ENCODE measurements at regions not wholly inside any gene's neighbourhood (a gene's known extent, or its start where the extent isn't known, plus 50 kb on each side); places are given as distances from the start of the nearest gene placed in this dataset.

DNA sequence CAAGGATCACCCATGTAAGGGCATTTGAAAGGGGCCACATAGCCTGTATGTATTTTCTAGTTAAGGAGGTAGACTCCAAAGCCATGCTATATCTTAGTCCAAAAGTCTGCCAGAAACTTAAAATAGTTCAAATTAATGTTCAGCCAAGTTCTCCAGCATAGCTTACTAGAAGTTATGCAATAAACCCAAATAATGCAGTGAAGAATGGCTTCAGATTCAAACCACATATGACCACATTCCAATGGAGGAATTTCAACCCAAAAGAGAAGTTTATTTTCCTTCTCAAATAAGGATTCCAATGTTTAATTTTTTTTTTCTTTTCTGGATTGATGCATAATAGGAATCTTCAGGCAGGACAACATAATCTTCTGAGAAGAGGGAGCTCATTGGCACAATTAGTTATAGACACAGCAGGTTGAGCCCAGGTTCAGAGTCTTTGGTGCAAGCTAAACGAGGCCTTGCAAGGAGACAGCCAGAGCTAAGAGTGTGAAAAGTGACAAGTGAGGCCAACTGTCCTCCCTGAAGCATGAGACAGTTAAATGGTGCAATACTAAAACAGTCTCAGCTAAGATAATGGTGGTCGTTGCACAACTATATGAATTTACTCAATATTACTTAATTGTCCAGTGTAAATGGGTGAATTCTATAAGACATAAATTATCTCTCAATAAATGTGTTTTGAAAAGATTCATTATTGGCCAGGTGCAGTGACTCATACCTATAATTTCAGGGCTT lies 598.8 kb upstream of the CDH4 start:
- Histone ChIP-seq H3K4me1 (no peaks in the 10 kb centered on the region), H3K4me3 (no peak overlapping the region), H3K36me3 (no peaks in the 10 kb centered on the region), H3K27me3 (peaks cover 15% of the 10 kb centered on the region), H3K9me3 (replicated peaks) (no peaks in the 10 kb centered on the region; the same call in 1 of the 2 replicates), H3K27ac (no peak overlapping the region)
- DNase-seq = no peak

DNA sequence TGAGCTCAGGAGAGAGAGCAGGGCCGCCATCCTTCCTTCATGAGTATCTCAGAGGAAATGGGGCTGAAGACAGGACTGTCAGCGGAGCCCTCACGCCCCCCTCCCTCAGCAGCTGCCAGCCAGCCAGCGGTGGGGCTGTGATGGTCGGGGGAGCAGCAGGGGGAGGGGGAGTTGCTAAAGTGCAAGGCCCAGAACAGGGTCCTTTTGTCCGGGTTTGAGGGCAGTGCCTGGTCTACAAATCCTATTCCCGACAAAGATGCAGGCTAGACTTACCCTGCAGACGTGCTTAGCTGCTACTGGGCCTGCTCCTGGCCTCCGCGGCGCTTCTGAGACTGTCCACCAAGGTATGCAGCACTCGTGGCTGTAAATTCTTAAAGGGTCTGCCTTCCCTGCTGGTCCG lies 593.4 kb upstream of the CDH4 start:
- H3K9me3 ChIP-seq (replicated peaks) = no peaks in the 10 kb centered on the region; the same call in 1 of the 2 replicates
- H3K36me3 ChIP-seq = no peaks in the 10 kb centered on the region
- no peak for DNase-seq

DNA sequence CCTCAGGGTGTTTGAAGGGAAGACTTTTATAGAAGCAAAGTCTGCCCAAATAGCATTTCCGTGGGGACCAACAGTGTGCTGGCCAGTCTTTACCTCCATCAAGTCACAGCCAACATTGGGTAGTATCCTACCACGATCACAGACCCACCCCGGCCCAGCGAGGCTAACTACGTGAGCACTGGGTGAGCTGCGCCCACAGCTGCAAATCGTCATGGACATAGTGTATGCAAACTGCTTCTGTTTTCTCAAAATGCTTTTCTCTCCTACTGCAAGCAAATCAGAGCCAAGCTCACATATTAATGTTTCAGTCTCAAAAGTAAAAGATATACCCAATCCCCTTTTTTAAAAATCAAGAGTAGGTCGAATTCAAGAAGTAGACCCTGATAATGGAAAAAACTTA lies 592.8 kb upstream of the CDH4 start:
- H3K9me3 ChIP-seq (replicated peaks) = no peaks in the 10 kb centered on the region; the same call in 1 of the 2 replicates
- H3K36me3 ChIP-seq = no peaks in the 10 kb centered on the region
- no peak for DNase-seq
- no peak overlapping the region for H3K27ac ChIP-seq
- H3K27me3 ChIP-seq = peaks cover 50% of the 10 kb centered on the region
- no peak overlapping the region for H3K4me3 ChIP-seq
- H3K4me1 ChIP-seq = no peaks in the 10 kb centered on the region

More for the DNA sequence above, 593.4 kb upstream of the CDH4 start:
- no peak overlapping the region for H3K4me3 ChIP-seq
- H3K27ac ChIP-seq = no peak overlapping the region
- no peaks in the 10 kb centered on the region for H3K4me1 ChIP-seq
- peaks cover 50% of the 10 kb centered on the region for H3K27me3 ChIP-seq

DNA sequence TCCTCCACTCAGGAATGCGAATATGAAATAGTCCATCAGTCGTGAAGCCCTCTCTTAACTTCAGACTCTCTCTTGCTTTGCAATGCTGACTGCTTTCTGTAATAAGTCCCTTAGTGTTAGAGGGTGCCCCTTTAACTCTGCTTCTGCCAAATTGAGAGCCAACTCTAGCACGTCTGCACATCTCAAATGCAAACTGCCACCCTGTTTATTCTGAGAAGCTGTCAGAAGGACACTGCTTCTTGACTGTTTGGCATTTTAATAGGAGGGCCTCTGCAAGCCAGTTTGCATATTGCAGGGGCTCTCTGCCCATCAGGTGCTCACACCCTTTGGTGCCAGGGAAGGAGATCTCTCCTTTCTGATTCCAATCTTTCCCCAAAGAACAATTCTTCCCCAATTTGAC lies 589.8 kb upstream of the CDH4 start:
- Histone ChIP-seq H3K4me3 (no peak overlapping the region), H3K9me3 (replicated peaks) (no peaks in the 10 kb centered on the region), H3K27me3 (peaks cover 47% of the 10 kb centered on the region), H3K36me3 (no peaks in the 10 kb centered on the region), H3K27ac (no peak overlapping the region), H3K4me1 (no peaks in the 10 kb centered on the region)
- no peak for DNase-seq

DNA sequence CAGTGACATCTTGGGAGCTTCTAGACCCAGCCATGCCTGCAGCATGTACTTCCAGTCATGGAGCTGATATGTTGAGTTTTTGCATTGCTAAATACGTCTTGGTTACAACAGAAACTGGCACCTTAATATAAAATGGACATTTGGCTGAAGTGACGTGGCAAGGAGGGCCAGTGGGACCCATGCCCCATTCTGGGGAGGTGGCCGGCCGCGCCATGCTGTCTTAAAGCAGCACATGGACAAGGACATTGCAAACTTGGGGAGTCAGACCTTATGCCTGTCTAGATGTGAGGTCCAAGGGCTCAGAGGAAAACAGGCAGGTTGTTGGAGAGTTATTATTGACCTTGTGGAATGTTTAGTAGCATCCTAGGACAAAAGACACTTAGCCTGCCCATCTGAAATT lies 588.0 kb upstream of the CDH4 start:
- Histone ChIP-seq H3K4me1 (no peaks in the 10 kb centered on the region; the same call in 1 of the 2 replicates), H3K27ac (no peak overlapping the region), H3K27me3 (peaks cover 34% of the 10 kb centered on the region), H3K9me3 (replicated peaks) (no peaks in the 10 kb centered on the region), H3K4me3 (no peak overlapping the region), H3K36me3 (no peaks in the 10 kb centered on the region)
- no peak for DNase-seq

DNA sequence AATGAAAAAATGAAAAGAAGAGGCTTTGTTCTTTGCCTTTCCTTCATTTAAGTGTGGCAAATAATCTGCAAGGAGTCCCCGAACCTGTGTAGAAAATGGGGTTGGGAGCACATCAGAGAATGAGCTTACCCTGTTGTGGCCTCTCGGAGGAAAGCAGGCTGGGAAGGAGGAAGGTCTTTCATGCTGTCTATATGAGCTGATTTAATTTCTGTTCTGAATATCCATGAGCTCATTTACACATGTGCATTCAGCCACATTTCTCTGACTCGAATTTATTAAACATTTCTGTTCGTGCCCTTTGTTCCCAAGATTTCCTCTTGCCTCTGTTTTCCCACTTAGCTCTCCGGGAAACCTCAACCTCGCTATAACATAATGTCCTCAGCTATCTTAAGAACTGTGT lies 584.4 kb upstream of the CDH4 start:
- no peak overlapping the region for H3K4me3 ChIP-seq
- no peak overlapping the region for H3K27ac ChIP-seq
- no peak for DNase-seq
- no peaks in the 10 kb centered on the region; the same call in 1 of the 2 replicates for H3K4me1 ChIP-seq
- peaks cover 17% of the 10 kb centered on the region for H3K27me3 ChIP-seq
- H3K36me3 ChIP-seq = no peaks in the 10 kb centered on the region
- H3K9me3 ChIP-seq (replicated peaks) = no peaks in the 10 kb centered on the region

DNA sequence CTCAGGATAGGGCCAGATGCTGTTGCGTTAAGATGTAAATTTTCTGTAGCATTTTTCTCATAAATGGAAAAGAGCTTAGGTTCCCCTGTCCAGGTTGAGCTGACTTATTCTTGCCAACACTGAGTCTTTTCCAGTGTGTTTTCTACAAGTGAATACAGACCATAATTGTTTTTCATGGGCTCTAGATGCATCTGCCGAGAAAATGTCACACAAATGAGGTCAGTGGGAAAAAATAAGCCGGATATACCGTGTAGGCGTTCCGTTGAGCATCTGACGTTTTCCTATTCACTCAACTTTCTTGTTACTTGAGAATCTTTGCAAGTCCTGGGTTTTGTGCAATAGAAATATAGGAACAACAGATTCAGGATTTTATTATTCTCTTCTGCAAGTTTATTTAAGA lies 582.9 kb upstream of the CDH4 start:
- no peaks in the 10 kb centered on the region for H3K9me3 ChIP-seq (replicated peaks)
- H3K4me3 ChIP-seq = no peak overlapping the region
- no peaks in the 10 kb centered on the region; the same call in 1 of the 2 replicates for H3K4me1 ChIP-seq
- DNase-seq = no peak
- H3K27me3 ChIP-seq = peaks cover 25% of the 10 kb centered on the region
- H3K27ac ChIP-seq = no peak overlapping the region
- no peaks in the 10 kb centered on the region for H3K36me3 ChIP-seq

DNA sequence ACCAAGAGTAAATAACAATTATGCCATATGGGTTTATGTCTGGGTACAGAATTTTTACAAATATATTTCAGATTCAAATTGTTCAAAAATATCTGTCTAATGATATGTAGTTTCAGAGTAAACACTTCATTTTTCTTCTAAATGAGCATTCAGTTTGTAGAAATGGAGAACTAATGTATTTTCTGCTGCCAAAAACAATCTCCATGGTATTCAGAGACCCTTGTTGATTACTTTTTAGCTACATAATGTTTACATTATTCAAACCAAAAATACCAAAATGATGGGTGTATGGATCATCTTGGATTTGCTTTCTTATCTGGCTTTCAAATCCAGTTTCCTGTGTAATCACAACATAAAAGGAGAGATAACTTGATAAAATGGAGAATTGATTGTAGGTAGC lies 576.0 kb upstream of the CDH4 start:
- no peaks in the 10 kb centered on the region for H3K9me3 ChIP-seq (replicated peaks)
- no peaks in the 10 kb centered on the region for H3K36me3 ChIP-seq
- peaks cover 6% of the 10 kb centered on the region; the same call in 1 of the 2 replicates for H3K4me1 ChIP-seq
- no peak overlapping the region for H3K27ac ChIP-seq
- no peak overlapping the region for H3K4me3 ChIP-seq
- DNase-seq = no peak
- peaks cover 17% of the 10 kb centered on the region for H3K27me3 ChIP-seq

DNA sequence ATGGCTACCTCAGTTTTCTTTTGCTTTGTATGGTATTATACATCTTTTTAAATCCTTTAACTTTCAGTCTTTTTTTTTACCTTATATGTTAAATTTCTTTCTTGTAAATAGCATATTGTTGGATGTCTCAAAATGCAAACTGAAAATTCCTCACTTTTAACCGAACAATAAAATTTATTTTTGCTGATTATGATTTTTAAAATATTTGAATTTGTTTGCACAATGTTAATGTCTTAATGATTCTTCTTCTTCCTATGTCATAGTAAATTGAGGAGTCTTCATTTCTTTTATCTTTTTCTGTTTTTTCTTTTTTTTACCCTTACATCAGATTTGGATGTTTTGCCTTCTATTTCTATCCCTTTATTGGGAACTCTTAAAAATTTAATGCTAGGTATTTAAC lies 574.2 kb upstream of the CDH4 start:
- H3K27ac ChIP-seq = no peak overlapping the region
- H3K9me3 ChIP-seq (replicated peaks) = no peaks in the 10 kb centered on the region
- no peak for DNase-seq
- H3K4me1 ChIP-seq = peaks cover 6% of the 10 kb centered on the region; the same call in 1 of the 2 replicates
- peaks cover 10% of the 10 kb centered on the region for H3K27me3 ChIP-seq
- no peaks in the 10 kb centered on the region for H3K36me3 ChIP-seq
- no peak overlapping the region for H3K4me3 ChIP-seq

DNA sequence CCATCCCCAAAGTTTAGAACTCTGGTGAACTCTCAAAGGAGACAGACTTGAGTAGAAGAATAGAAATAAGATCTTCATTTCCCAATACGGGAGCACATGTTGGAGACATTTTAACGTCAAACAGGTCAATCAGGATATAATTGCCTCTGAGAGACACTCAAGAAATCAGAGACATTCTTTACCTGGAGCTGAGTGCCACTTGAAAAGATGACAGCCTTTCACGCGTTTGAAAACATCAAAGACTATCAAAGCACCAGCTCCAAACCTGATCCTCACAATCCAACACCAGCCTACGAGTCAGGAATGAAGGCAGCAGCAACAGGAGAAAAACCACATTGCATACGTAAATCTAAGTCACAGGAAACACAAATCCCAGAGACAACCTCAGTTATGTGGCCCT lies 571.5 kb upstream of the CDH4 start:
- Histone ChIP-seq H3K9me3 (replicated peaks) (no peaks in the 10 kb centered on the region), H3K36me3 (no peaks in the 10 kb centered on the region), H3K27ac (no peak overlapping the region), H3K27me3 (peaks cover 22% of the 10 kb centered on the region), H3K4me1 (peaks cover 6% of the 10 kb centered on the region; the same call in 1 of the 2 replicates), H3K4me3 (no peak overlapping the region)
- DNase-seq = no peak

DNA sequence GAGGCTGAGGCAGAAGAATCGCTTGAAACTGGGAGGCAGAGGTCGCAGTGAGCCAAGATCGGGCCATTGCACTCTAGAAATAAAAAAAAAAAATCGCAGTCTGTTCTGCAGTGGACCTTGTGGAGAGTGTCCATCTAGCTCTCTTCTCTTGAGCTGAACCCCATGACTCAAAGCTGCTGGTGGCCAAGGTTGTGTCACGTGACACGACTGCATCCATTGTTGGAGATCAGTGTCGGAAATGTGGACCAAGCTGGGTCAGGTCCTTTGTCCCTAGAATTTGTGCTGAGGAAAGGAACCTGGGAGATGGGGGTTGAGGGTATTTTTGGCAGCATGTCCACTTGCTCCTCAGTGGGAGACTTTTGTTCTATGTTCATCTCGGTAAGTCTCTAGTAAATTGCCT lies 564.8 kb upstream of the CDH4 start:
- no peak overlapping the region for H3K4me3 ChIP-seq
- no peak overlapping the region for H3K27ac ChIP-seq
- H3K9me3 ChIP-seq (replicated peaks) = no peaks in the 10 kb centered on the region
- H3K27me3 ChIP-seq = peaks cover 35% of the 10 kb centered on the region
- H3K36me3 ChIP-seq = no peaks in the 10 kb centered on the region
- H3K4me1 ChIP-seq = no peaks in the 10 kb centered on the region
- DNase-seq = no peak

DNA sequence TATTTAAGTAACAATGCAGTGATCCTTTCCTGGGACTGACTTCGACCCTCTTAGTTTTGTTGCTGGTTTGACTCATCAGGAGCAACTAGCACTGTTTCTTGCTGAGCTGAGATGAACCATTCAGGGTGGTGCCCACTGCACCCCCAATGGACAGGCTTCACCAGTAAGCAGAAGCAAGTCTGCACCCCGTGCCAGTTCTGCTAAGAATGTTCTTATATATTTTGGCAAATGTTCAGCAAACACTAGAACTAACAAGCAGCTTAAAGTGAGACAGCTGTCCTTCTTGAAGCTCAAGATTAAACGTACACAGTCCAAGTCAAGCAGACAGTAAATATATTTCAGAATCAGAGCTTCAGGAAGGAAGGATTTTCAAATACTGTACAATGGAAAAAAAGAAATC lies 561.3 kb upstream of the CDH4 start:
- no peaks in the 10 kb centered on the region for H3K36me3 ChIP-seq
- H3K4me3 ChIP-seq = no peak overlapping the region
- no peak for DNase-seq
- no peaks in the 10 kb centered on the region for H3K4me1 ChIP-seq
- H3K9me3 ChIP-seq (replicated peaks) = no peaks in the 10 kb centered on the region
- H3K27ac ChIP-seq = no peak overlapping the region
- peaks cover 15% of the 10 kb centered on the region for H3K27me3 ChIP-seq

DNA sequence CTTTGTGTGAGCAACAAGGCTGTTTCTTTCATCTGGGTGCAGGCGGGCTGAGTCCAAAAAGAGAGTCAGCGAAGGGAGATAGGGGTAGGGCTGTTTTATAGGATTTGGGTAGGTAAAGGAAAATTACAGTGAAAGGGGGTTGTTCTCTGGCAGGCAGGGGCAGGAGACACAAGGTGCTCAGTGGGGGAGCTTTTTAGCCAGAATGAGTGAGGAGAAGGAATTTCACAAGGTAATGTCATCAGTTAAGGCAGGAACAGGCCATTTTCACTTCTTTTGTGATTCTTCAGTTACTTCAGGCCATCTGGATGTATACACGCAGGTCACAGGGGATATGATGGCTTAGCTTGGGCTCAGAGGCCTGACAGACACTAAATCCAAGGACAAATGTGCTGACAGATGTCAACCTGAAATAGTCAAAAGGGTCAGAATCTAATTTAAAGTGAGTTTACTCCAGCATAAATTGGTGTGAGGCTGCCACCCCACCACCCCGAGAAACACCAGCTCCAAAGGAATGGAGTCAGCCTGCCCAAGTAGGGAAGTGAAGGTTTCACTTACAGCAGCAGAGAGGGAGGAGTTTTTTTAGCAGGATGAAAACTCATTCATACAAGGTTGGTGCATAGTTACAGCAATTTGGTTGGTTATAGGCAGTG lies 560.0 kb upstream of the CDH4 start:
- no peak for DNase-seq
- Histone ChIP-seq H3K4me3 (no peak overlapping the region), H3K27me3 (peaks cover 10% of the 10 kb centered on the region), H3K27ac (no peak overlapping the region), H3K9me3 (replicated peaks) (no peaks in the 10 kb centered on the region), H3K4me1 (no peaks in the 10 kb centered on the region), H3K36me3 (no peaks in the 10 kb centered on the region)

DNA sequence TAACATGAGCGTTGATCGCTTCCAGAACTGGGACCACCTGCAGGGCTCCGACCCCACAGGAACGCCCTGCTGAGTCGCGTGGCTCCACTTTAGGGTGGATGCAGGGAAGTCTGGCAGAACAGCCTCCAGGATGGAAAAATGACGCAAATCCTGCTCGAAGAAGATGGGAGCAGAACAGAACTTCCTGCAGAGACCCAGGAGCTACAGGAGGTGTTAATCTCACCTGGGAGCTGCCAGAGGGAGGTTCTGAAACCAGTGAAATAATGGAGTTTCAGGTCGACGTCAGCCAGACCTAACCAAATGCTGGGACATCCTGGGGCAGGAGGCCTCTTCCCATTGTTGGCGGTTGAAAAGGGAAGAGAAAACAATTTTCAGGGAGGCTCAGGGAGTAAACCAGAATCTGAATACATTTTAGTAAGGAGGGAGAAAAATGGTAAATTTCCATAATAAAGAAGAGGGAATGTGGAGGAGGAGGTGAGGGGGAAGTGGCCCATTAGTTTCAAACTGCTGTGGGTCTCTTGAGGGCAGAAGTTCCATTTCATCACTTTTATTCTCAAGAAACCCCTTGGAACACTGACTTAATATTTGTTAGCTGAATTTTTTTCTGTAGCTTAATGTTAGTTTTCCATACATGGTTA lies 558.4 kb upstream of the CDH4 start:
- no peak overlapping the region for H3K27ac ChIP-seq
- no peaks in the 10 kb centered on the region for H3K9me3 ChIP-seq (replicated peaks)
- no peaks in the 10 kb centered on the region for H3K36me3 ChIP-seq
- H3K4me1 ChIP-seq = no peaks in the 10 kb centered on the region
- no peak for DNase-seq
- H3K27me3 ChIP-seq = peaks cover 8% of the 10 kb centered on the region; the same call in 1 of the 2 replicates
- no peak overlapping the region for H3K4me3 ChIP-seq

DNA sequence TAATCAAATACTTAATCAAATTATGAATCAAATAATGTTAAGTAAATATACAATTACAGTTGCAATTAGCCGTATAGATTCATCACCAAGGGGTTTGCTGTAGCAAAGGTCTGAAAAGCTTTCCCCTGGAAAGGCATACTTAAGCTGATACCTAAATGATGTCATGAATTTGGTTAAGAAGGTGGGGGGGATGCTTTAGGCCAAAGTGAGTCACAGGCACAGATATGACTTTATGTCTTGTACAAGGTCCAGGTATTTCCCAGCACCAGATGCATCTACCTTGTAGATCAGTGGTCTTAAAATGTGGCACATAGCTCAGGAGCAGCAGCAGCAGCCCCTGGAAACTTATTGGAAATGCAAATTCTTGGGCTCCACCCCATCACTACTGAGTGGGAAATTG lies 557.3 kb upstream of the CDH4 start:
- peaks cover 3% of the 10 kb centered on the region; the same call in 1 of the 2 replicates for H3K27me3 ChIP-seq
- no peak overlapping the region for H3K27ac ChIP-seq
- H3K9me3 ChIP-seq (replicated peaks) = no peaks in the 10 kb centered on the region
- DNase-seq = no peak
- H3K4me1 ChIP-seq = no peaks in the 10 kb centered on the region
- H3K4me3 ChIP-seq = no peak overlapping the region
- H3K36me3 ChIP-seq = no peaks in the 10 kb centered on the region
